ENCODE measurements at regions not wholly inside any gene's neighbourhood (a gene's known extent, or its start where the extent isn't known, plus 50 kb on each side); places are given as distances from the start of the nearest gene placed in this dataset.

DNA sequence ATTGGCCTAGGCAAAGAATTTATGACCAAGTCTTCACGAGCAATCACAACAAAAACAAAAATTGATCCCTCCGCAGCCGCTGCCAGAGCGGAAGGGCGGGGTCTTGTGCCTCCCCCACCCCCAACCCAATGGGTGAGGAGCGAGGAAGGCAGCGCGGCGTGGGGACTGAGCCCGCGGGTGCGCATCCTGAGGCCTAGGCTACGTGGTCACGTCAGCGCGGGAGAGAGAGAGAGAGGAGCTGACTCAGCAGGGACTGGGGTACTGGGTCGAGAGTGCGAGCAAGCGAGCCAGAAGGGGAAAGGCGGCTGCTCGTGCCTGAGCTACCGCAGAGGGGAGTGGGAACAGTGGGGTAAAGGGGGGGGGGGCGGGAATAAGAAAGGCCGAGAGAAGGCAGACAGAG is 90.1 kb upstream of the FERMT1 start:
- TF ChIP-seq, protein P1, sequence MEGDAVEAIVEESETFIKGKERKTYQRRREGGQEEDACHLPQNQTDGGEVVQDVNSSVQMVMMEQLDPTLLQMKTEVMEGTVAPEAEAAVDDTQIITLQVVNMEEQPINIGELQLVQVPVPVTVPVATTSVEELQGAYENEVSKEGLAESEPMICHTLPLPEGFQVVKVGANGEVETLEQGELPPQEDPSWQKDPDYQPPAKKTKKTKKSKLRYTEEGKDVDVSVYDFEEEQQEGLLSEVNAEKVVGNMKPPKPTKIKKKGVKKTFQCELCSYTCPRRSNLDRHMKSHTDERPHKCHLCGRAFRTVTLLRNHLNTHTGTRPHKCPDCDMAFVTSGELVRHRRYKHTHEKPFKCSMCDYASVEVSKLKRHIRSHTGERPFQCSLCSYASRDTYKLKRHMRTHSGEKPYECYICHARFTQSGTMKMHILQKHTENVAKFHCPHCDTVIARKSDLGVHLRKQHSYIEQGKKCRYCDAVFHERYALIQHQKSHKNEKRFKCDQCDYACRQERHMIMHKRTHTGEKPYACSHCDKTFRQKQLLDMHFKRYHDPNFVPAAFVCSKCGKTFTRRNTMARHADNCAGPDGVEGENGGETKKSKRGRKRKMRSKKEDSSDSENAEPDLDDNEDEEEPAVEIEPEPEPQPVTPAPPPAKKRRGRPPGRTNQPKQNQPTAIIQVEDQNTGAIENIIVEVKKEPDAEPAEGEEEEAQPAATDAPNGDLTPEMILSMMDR (IDR thresholded peaks at IDR 0.05) = no peak
- TF ChIP-seq EP300 (IDR thresholded peaks at IDR 0.05) = no peak
- TF ChIP-seq POLR2AphosphoS5 (IDR thresholded peaks at IDR 0.05) = no peak
- no peak for TF ChIP-seq POLR2A (IDR thresholded peaks at IDR 0.05)
- no peak overlapping the region for H3K4me3 ChIP-seq
- H3K9me3 ChIP-seq = no peaks in the 10 kb centered on the region
- WGBS = 93% methylated on average over 24 of the region's 24 CpGs
- DNase-seq (ENCODE audit: low spot score in 2 of 2) = no peak
- no peaks in the 10 kb centered on the region for H3K36me3 ChIP-seq
- H3K27me3 ChIP-seq = no peaks in the 10 kb centered on the region
- H3K27ac ChIP-seq = no peak overlapping the region
- H3K4me1 ChIP-seq = no peaks in the 10 kb centered on the region

DNA sequence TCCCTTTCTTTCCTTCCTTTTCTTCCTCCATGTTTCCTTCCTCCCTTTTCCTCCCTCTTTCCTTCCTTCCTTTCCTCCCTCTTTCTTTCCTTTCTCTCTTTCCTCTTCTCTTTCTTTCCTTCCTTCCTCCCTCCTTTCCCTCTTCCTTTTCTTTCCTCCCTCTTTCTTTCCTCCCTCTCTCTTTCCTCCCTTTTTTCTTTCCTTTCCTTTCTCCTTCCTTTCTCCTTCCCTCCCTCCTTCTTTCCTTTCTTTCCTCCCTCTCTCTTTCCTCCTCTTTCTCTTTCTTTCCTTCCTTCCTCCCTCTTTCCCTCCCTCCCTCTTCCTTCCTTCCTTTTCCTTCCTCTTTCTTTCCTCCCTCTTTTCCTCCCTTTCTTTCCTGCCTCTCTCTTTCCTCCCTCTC is 86.3 kb upstream of the FERMT1 start:
- TF ChIP-seq EP300 (IDR thresholded peaks at IDR 0.05) = no peak
- TF ChIP-seq, protein P1 (IDR thresholded peaks at IDR 0.05) = no peak
- no peak for TF ChIP-seq POLR2A (IDR thresholded peaks at IDR 0.05)
- no peak for TF ChIP-seq POLR2AphosphoS5 (IDR thresholded peaks at IDR 0.05)
- no peak for DNase-seq (ENCODE audit: low spot score in 2 of 2)
- no peaks in the 10 kb centered on the region for H3K36me3 ChIP-seq
- no peaks in the 10 kb centered on the region for H3K9me3 ChIP-seq
- H3K4me3 ChIP-seq = no peak overlapping the region
- no peaks in the 10 kb centered on the region for H3K27me3 ChIP-seq
- no peak overlapping the region for H3K27ac ChIP-seq
- H3K4me1 ChIP-seq = no peaks in the 10 kb centered on the region

DNA sequence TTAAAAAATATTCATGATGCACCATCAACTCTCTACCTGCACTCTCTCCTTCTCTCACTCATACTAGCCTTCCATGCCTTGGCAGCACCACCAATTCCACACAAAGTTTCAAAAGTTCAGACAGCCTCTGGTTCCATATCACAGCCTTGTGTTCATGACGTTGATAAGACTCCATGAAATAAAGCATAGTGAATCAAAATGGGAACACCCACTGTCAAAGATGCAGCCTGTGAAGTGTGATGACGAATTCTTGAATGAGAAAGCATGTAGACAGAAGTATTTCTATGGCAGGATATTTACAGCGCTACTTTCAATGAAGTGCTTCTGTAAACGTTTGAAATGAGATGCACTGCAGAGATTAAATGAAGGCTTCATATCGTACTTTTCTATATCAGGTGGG is 77.3 kb upstream of the FERMT1 start:
- Histone ChIP-seq H3K36me3 (no peaks in the 10 kb centered on the region), H3K9me3 (peaks cover under 1% of the 10 kb centered on the region), H3K27me3 (no peaks in the 10 kb centered on the region), H3K27ac (no peak overlapping the region), H3K4me3 (no peak overlapping the region), H3K4me1 (no peaks in the 10 kb centered on the region)
- no peak for DNase-seq (ENCODE audit: low spot score in 2 of 2)
- no peak for TF ChIP-seq EP300 (IDR thresholded peaks at IDR 0.05)
- no peak for TF ChIP-seq POLR2AphosphoS5 (IDR thresholded peaks at IDR 0.05)
- no peak for TF ChIP-seq POLR2A (IDR thresholded peaks at IDR 0.05)
- TF ChIP-seq, protein P1 (IDR thresholded peaks at IDR 0.05) = no peak
- WGBS = 69% methylated on average over 5 of the region's 5 CpGs

DNA sequence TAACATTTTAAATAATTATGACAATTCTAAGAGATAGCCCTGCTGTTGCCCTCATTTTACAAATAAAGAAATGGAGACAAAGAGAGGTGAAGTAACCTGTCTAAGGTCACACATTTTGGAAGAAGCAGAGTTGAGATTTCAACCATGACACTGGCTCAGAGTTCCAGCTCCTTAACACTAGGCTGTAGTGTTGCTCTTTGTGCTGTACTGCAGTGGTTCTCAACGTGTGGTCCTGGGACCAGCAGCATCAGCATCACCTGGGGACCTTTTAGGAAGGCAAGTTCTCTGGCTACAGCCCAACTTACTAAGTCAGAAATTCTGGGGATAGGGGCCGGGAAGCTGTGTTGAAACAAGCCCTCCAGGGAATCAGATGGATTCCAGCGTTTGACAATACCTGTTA is 62.4 kb upstream of the FERMT1 start:
- TF ChIP-seq POLR2A (IDR thresholded peaks at IDR 0.05) = no peak
- TF ChIP-seq POLR2AphosphoS5 (IDR thresholded peaks at IDR 0.05) = no peak
- TF ChIP-seq, protein P1 (IDR thresholded peaks at IDR 0.05) = no peak
- TF ChIP-seq EP300 (IDR thresholded peaks at IDR 0.05) = no peak
- Histone ChIP-seq H3K27ac (no peak overlapping the region), H3K4me1 (no peaks in the 10 kb centered on the region), H3K9me3 (no peaks in the 10 kb centered on the region), H3K4me3 (no peak overlapping the region), H3K36me3 (no peaks in the 10 kb centered on the region), H3K27me3 (peaks cover 3% of the 10 kb centered on the region)
- DNase-seq (ENCODE audit: low spot score in 2 of 2) = no peak
- 25% methylated on average over 3 of the region's 3 CpGs for WGBS

DNA sequence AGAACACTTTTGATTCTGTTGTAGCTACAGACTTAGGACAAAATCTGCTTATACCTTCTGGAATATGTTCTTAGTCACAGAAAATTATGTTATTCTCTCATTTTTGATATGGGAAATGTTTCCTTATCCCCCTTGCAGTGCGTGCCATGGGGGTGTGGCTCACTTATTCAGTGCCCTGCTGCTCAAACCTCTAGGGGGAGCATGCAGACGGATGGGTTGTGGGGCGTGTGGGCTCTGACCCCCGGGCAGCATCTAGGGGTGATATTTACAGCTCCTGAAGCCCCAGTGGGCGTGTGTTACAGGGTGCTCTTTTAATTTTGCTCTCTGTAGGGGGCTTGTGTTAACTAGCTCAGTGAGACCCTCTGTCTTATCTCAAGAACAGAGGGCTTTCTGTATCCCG is 61.3 kb upstream of the FERMT1 start:
- TF ChIP-seq POLR2A (IDR thresholded peaks at IDR 0.05) (no peak), POLR2AphosphoS5 (IDR thresholded peaks at IDR 0.05) (no peak), EP300 (IDR thresholded peaks at IDR 0.05) (no peak)
- TF ChIP-seq, protein P1 (IDR thresholded peaks at IDR 0.05) = no peak
- Histone ChIP-seq H3K4me3 (no peak overlapping the region), H3K36me3 (no peaks in the 10 kb centered on the region), H3K27me3 (peaks cover 3% of the 10 kb centered on the region), H3K4me1 (no peaks in the 10 kb centered on the region), H3K27ac (no peak overlapping the region), H3K9me3 (no peaks in the 10 kb centered on the region)
- no peak for DNase-seq (ENCODE audit: low spot score in 2 of 2)
- 68% methylated on average over 6 of the region's 6 CpGs for WGBS

All from suprapubic skin (tissue), 4 donors.